ENCODE measurements at regions not wholly inside any gene's neighbourhood (a gene's known extent, or its start where the extent isn't known, plus 50 kb on each side); places are given as distances from the start of the nearest gene placed in this dataset.
"Not testable (repeated sequence)": the region's sequence is repeated elsewhere in the genome, so short reads cannot be mapped to it uniquely, and the experiment has no call there.

DNA sequence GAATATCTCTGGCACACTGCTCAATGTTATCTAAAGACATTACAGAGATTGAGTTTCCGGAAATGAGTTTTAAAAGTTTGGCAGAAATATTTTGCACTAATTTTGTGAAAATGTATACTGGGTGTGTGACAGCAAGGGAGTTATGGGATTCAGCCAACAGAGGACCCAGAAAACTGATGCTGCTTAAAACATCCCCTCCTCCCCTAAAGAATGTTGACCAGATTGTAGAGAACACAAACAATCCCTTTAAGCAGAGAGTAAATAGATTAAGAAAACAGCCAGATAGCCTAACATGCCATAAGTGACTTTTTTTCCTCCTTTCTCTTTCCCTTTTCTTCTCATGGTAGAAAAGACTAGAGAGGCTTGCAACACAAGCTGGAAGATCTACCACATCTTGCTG lies 928.0 kb upstream of the ALCAM start:
- Histone ChIP-seq H2BK120ac (ENCODE audit: low read depth, low read length) (no peak overlapping the region), H4K8ac (ENCODE audit: low read depth, low read length) (no peak overlapping the region), H2BK12ac (ENCODE audit: low read length) (no peak overlapping the region), H3K4me1 (ENCODE audit: control insufficient read depth in 2 of 2, insufficient read depth in 1 of 2, low read depth in 1 of 2, low read length in 2 of 2) (peaks cover 0 to 2% of the 10 kb centered on the region in 2 donors), H3K9me3 (replicated peaks in 1 of 2; ENCODE audit: control insufficient read depth in 2 of 2, insufficient read depth in 1 of 2, low read depth in 1 of 2, low read length in 2 of 2) (no peaks in the 10 kb centered on the region), H2BK5ac (ENCODE audit: low read length) (no peak overlapping the region), H3K79me1 (ENCODE audit: low read depth, low read length) (no peaks in the 10 kb centered on the region), H3K23ac (ENCODE audit: low read depth, low read length, poor library complexity) (no peak overlapping the region), H3K14ac (ENCODE audit: low read length) (no peak overlapping the region), H2BK15ac (ENCODE audit: low read length) (no peak overlapping the region), H3K4ac (ENCODE audit: low read length) (no peak overlapping the region), H3K4me3 (ENCODE audit: low read length in 2 of 2) (no peak overlapping the region), H2AFZ (ENCODE audit: low read length) (no peak overlapping the region), H2AK5ac (ENCODE audit: low read depth, low read length) (no peak overlapping the region), H3K36me3 (replicated peaks in 1 of 2; ENCODE audit: control insufficient read depth in 2 of 2, insufficient read depth in 2 of 2, low read length in 2 of 2) (no peaks in the 10 kb centered on the region), H3K4me2 (ENCODE audit: insufficient read depth, low read length, poor library complexity, severe bottlenecking) (no peak overlapping the region), H3K18ac (ENCODE audit: low read length) (no peak overlapping the region), H3K27me3 (ENCODE audit: control insufficient read depth in 3 of 3, insufficient read depth in 3 of 3, low read depth in 1 of 3, low read length in 3 of 3) (no peaks in the 10 kb centered on the region), H4K91ac (ENCODE audit: low read depth, low read length, poor library complexity) (no peak overlapping the region), H3K9ac (ENCODE audit: low read depth, low read length, poor library complexity) (no peak overlapping the region), H3K27ac (replicated peaks; ENCODE audit: low read length) (no peak overlapping the region)
- no CpG with 5 or more reads among the region's 1 CpG for WGBS, 2 donors (ENCODE audit: extremely low coverage in 2 of 2, insufficient read length in 2 of 2, insufficient replicate concordance in 1 of 2)
- no peak for DNase-seq (ENCODE audit: low spot score)

DNA sequence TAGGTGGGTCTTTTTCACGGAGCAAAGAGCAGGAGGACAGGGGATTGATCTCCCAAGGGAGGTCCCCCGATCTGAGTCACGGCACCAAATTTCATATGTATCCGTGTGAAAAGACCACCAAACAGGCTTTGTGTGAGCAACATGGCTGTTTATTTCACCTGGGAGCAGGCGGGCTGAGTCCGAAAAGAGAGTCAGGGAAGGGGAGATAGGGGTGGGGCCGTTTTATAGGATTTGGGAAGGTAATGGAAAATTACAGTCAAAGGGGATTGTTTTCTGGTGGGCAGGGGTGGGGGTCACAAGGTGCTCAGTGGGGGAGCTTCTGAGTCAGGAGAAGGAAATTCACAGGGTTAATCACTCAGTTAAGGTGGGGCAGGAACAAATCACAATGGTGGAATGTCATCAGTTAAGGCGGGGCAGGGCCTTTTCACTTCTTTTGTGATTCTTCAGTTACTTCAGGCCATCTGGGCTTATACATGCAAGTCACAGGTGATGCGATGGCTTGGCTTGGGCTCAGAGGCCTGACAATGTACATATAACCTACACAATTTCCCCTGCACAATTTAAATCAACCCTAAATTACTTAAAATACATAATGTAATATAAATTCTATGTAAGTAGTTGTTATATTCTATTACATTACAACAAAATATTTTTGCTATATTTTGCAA lies 921.3 kb upstream of the ALCAM start:
- H3K79me1 ChIP-seq (ENCODE audit: low read depth, low read length); H3K27me3 ChIP-seq (ENCODE audit: control insufficient read depth in 3 of 3, insufficient read depth in 3 of 3, low read depth in 1 of 3, low read length in 3 of 3); H4K91ac ChIP-seq (ENCODE audit: low read depth, low read length, poor library complexity); H3K14ac ChIP-seq (ENCODE audit: low read length); H3K9ac ChIP-seq (ENCODE audit: low read depth, low read length, poor library complexity); H3K4me1 ChIP-seq (ENCODE audit: control insufficient read depth in 2 of 2, insufficient read depth in 1 of 2, low read depth in 1 of 2, low read length in 2 of 2); H2BK15ac ChIP-seq (ENCODE audit: low read length); H3K36me3 ChIP-seq (replicated peaks in 1 of 2; ENCODE audit: control insufficient read depth in 2 of 2, insufficient read depth in 2 of 2, low read length in 2 of 2); H3K9me3 ChIP-seq (replicated peaks in 1 of 2; ENCODE audit: control insufficient read depth in 2 of 2, insufficient read depth in 1 of 2, low read depth in 1 of 2, low read length in 2 of 2); H3K4ac ChIP-seq (ENCODE audit: low read length); H3K27ac ChIP-seq (replicated peaks; ENCODE audit: low read length); H2AK5ac ChIP-seq (ENCODE audit: low read depth, low read length); H4K8ac ChIP-seq (ENCODE audit: low read depth, low read length); H2BK5ac ChIP-seq (ENCODE audit: low read length); H3K4me3 ChIP-seq (ENCODE audit: low read length in 2 of 2); H2AFZ ChIP-seq (ENCODE audit: low read length); DNase-seq (ENCODE audit: low spot score); H3K18ac ChIP-seq (ENCODE audit: low read length); H3K23ac ChIP-seq (ENCODE audit: low read depth, low read length, poor library complexity); H2BK120ac ChIP-seq (ENCODE audit: low read depth, low read length); H2BK12ac ChIP-seq (ENCODE audit: low read length); H3K4me2 ChIP-seq (ENCODE audit: insufficient read depth, low read length, poor library complexity, severe bottlenecking): not testable (repeated sequence)
- WGBS, 2 donors (ENCODE audit: extremely low coverage in 2 of 2, insufficient read length in 2 of 2, insufficient replicate concordance in 1 of 2), result no CpG with 5 or more reads among the region's 9 CpGs

DNA sequence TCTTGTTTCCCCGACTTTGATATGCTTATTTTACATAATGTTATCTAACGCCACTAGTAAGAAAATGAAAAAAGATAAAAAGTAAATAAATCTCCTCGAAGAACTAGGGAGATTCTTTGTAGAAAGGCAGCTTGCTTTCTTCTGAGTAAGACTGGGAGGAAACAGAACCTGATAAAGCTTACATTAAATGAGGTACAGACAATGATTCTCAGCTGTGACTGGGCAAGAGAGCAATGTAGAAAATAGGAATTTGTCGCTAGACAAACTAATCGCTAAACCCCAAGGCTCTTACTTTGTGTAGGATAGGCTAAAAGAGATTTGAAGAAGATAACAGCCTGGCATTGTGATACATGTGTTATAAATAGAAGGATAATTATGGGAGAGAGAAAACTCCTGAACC lies 919.0 kb upstream of the ALCAM start:
- no CpG with 5 or more reads among the region's 5 CpGs for WGBS, 2 donors (ENCODE audit: extremely low coverage in 2 of 2, insufficient read length in 2 of 2, insufficient replicate concordance in 1 of 2)
- Histone ChIP-seq H2BK12ac (ENCODE audit: low read length) (no peak overlapping the region), H3K4ac (ENCODE audit: low read length) (no peak overlapping the region), H3K9me3 (replicated peaks in 1 of 2; ENCODE audit: control insufficient read depth in 2 of 2, insufficient read depth in 1 of 2, low read depth in 1 of 2, low read length in 2 of 2) (no peaks in the 10 kb centered on the region), H4K91ac (ENCODE audit: low read depth, low read length, poor library complexity) (no peak overlapping the region), H2BK120ac (ENCODE audit: low read depth, low read length) (no peak overlapping the region), H2BK5ac (ENCODE audit: low read length) (no peak overlapping the region), H3K23ac (ENCODE audit: low read depth, low read length, poor library complexity) (no peak overlapping the region), H4K8ac (ENCODE audit: low read depth, low read length) (no peak overlapping the region), H3K4me1 (ENCODE audit: control insufficient read depth in 2 of 2, insufficient read depth in 1 of 2, low read depth in 1 of 2, low read length in 2 of 2) (no peaks in the 10 kb centered on the region), H3K14ac (ENCODE audit: low read length) (no peak overlapping the region), H2AFZ (ENCODE audit: low read length) (no peak overlapping the region), H3K79me1 (ENCODE audit: low read depth, low read length) (no peaks in the 10 kb centered on the region), H3K18ac (ENCODE audit: low read length) (no peak overlapping the region), H3K36me3 (replicated peaks in 1 of 2; ENCODE audit: control insufficient read depth in 2 of 2, insufficient read depth in 2 of 2, low read length in 2 of 2) (no peaks in the 10 kb centered on the region), H3K27me3 (ENCODE audit: control insufficient read depth in 3 of 3, insufficient read depth in 3 of 3, low read depth in 1 of 3, low read length in 3 of 3) (no peaks in the 10 kb centered on the region), H3K27ac (replicated peaks; ENCODE audit: low read length) (no peak overlapping the region), H3K4me3 (ENCODE audit: low read length in 2 of 2) (no peak overlapping the region), H2AK5ac (ENCODE audit: low read depth, low read length) (no peak overlapping the region), H2BK15ac (ENCODE audit: low read length) (no peak overlapping the region), H3K4me2 (ENCODE audit: insufficient read depth, low read length, poor library complexity, severe bottlenecking) (no peak overlapping the region), H3K9ac (ENCODE audit: low read depth, low read length, poor library complexity) (no peak overlapping the region)
- no peak for DNase-seq (ENCODE audit: low spot score)

DNA sequence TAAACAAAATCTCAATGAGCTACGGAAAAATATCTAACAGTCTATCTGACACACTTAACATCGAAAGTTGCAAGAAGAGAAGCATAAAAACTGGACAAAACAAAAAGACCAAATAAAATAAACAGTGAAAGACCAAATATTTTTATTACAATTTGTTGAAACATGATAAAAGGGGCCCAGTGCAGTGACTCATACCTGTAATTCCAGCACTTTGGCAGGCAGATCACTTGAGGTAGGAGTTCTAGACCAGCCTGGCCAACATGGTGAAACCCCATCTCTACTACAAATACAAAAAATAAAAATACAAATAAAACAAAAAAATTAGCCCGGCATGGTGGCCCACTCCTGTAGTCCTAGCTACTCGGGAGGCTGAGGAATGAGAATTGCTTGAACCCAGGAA lies 914.0 kb upstream of the ALCAM start:
- Histone ChIP-seq H3K4me1 (ENCODE audit: control insufficient read depth in 2 of 2, insufficient read depth in 1 of 2, low read depth in 1 of 2, low read length in 2 of 2) (no peaks in the 10 kb centered on the region), H2AFZ (ENCODE audit: low read length) (no peak overlapping the region), H2BK120ac (ENCODE audit: low read depth, low read length) (no peak overlapping the region), H3K79me1 (ENCODE audit: low read depth, low read length) (no peaks in the 10 kb centered on the region), H2BK12ac (ENCODE audit: low read length) (no peak overlapping the region), H3K27ac (replicated peaks; ENCODE audit: low read length) (no peak overlapping the region), H2BK15ac (ENCODE audit: low read length) (no peak overlapping the region), H3K9me3 (replicated peaks in 1 of 2; ENCODE audit: control insufficient read depth in 2 of 2, insufficient read depth in 1 of 2, low read depth in 1 of 2, low read length in 2 of 2) (no peaks in the 10 kb centered on the region), H2BK5ac (ENCODE audit: low read length) (no peak overlapping the region), H3K23ac (ENCODE audit: low read depth, low read length, poor library complexity) (no peak overlapping the region), H3K18ac (ENCODE audit: low read length) (no peak overlapping the region), H4K91ac (ENCODE audit: low read depth, low read length, poor library complexity) (no peak overlapping the region), H4K8ac (ENCODE audit: low read depth, low read length) (no peak overlapping the region), H3K4ac (ENCODE audit: low read length) (no peak overlapping the region), H3K9ac (ENCODE audit: low read depth, low read length, poor library complexity) (no peak overlapping the region), H3K27me3 (ENCODE audit: control insufficient read depth in 3 of 3, insufficient read depth in 3 of 3, low read depth in 1 of 3, low read length in 3 of 3) (no peaks in the 10 kb centered on the region), H2AK5ac (ENCODE audit: low read depth, low read length) (no peak overlapping the region), H3K4me3 (ENCODE audit: low read length in 2 of 2) (no peak overlapping the region), H3K4me2 (ENCODE audit: insufficient read depth, low read length, poor library complexity, severe bottlenecking) (no peak overlapping the region), H3K36me3 (replicated peaks in 1 of 2; ENCODE audit: control insufficient read depth in 2 of 2, insufficient read depth in 2 of 2, low read length in 2 of 2) (no peaks in the 10 kb centered on the region), H3K14ac (ENCODE audit: low read length) (no peak overlapping the region)
- WGBS, 2 donors (ENCODE audit: extremely low coverage in 2 of 2, insufficient read length in 2 of 2, insufficient replicate concordance in 1 of 2), result no CpG with 5 or more reads among the region's 4 CpGs
- no peak for DNase-seq (ENCODE audit: low spot score)
